GM12878 (cell line): ENCODE measurements at regions not wholly inside any gene's neighbourhood (a gene's known extent, or its start where the extent isn't known, plus 50 kb on each side); places are given as distances from the start of the nearest gene placed in this dataset.

Source experiments
- ATAC-seq: fragments of 200-7000 bp; cut with Tn5 transposase; 3 replicates; pipeline ENCODE4 v1.9.1; 2020; ENCODE audit warnings: mild to moderate bottlenecking, moderate library complexity
- BruUV-seq: library from RNA; stranded (reverse); fragments of 400-500 nt; replicated peaks from 2 replicates; lab custom pipeline; 2021; lab: Mats Ljungman, UMichigan
- CTCF ChIA-PET: fragments of 300-600 bp; sonication (Branson Sonifier 250); formaldehyde crosslinking; extraction: SDS; loops from one replicate; lab custom pipeline; 2021; ENCODE audit warnings: inconsistent platforms; lab: Yijun Ruan, JAX
- POLR2A ChIA-PET: fragments of 350-600 bp; formaldehyde crosslinking; extraction: SDS; loops from one replicate; lab custom pipeline; 2021; ENCODE audit warnings: inconsistent platforms; lab: Charles Lee
- RAD21 ChIA-PET: fragments of 300-600 bp; sonication (Branson Sonifier 250); formaldehyde crosslinking; loops from one replicate; lab custom pipeline; 2023; ENCODE audit warnings: antibody characterized with exemption; ENCODE audit not compliant: unreplicated experiment; lab: Charles Lee
- SMC1A ChIA-PET: fragments of 300-600 bp; sonication (Branson Sonifier 250); formaldehyde crosslinking; loops from one replicate; lab custom pipeline; 2023; ENCODE audit not compliant: unreplicated experiment, uncharacterized antibody; lab: Charles Lee
- DNase-seq: peaks from one replicate; pipeline ENCODE4 v3.0.0-alpha.2; 2011; ENCODE audit warnings: low read depth, low spot score
- FAIRE-seq: peaks from 3 replicates; lab custom pipeline; 2011; peaks lifted over from hg19 to GRCh38; lab: Jason Lieb, UNC
- H2AFZ ChIP-seq: 2 replicates; pipeline ENCODE4 v1.6.0; 2011; ENCODE audit warnings: low read depth, low read length, control low read depth; ENCODE audit not compliant: control insufficient read depth
- H3K27ac ChIP-seq: 2 replicates; pipeline ENCODE4 v1.5.1; 2011; ENCODE audit warnings: control low read depth; ENCODE audit not compliant: control insufficient read depth, insufficient read depth
- H3K27me3 ChIP-seq, 2 experiments: replicated peaks in 1 of 2; 2 replicates each; pipeline versions ENCODE4 v1.6.0 to v1.6.1; 2011; ENCODE audit warnings: low read length in 1 of 2; ENCODE audit not compliant: control insufficient read depth in 2 of 2, insufficient read depth in 2 of 2
- H3K36me3 ChIP-seq, 2 experiments: 2 replicates each; pipeline ENCODE4 v1.5.1; 2011; ENCODE audit warnings: low read length in 1 of 2; ENCODE audit not compliant: control insufficient read depth in 2 of 2, insufficient read depth in 2 of 2
- H3K4me1 ChIP-seq: 2 replicates; pipeline ENCODE4 v1.6.1; 2011; ENCODE audit warnings: mild to moderate bottlenecking, low read length, moderate library complexity, mixed read lengths; ENCODE audit not compliant: control insufficient read depth, insufficient read depth
- H3K4me2 ChIP-seq: 2 replicates; pipeline ENCODE4 v1.6.0; 2011; ENCODE audit warnings: control low read depth; ENCODE audit not compliant: control insufficient read depth, insufficient read depth
- H3K4me3 ChIP-seq: fragments of 200-600 bp; sonication (generic); 2 replicates; pipeline ENCODE4 v1.5.1; 2016
- H3K79me2 ChIP-seq: 2 replicates; pipeline ENCODE4 v1.6.0; 2011; ENCODE audit warnings: low read length; ENCODE audit not compliant: control insufficient read depth, insufficient read depth
- H3K9ac ChIP-seq: 2 replicates; pipeline ENCODE4 v1.8.0; 2011; ENCODE audit warnings: low read length, control low read depth, mixed read lengths; ENCODE audit not compliant: control insufficient read depth, insufficient read depth
- H3K9me3 ChIP-seq: replicated peaks from 3 replicates; pipeline ENCODE4 v1.5.1; 2011; ENCODE audit warnings: mild to moderate bottlenecking, low read length; ENCODE audit not compliant: control insufficient read depth, insufficient read depth
- H4K20me1 ChIP-seq: 2 replicates; pipeline ENCODE4 v1.6.0; 2011; ENCODE audit not compliant: control insufficient read depth, insufficient read depth
- ATF7 ChIP-seq: fragments of 450-650 bp; IDR thresholded peaks from 2 replicates; pipeline ENCODE4 v1.6.1; 2016; ENCODE audit warnings: low read depth, mild to moderate bottlenecking
- CEBPB ChIP-seq, 2 experiments: fragments of 150-350 bp in 1 of 2; IDR thresholded peaks; 2 replicates each; pipeline ENCODE4 v1.6.1; 2012 to 2014; ENCODE audit warnings: low read depth in 2 of 2, low read length in 2 of 2, borderline replicate concordance in 1 of 2, inconsistent platforms in 1 of 2
- EGR1 ChIP-seq, 2 experiments: IDR thresholded peaks; 1 replicate in 1 of 2; 2 replicates in 1 of 2; pipeline ENCODE4 v1.6.1; 2011 to 2012; ENCODE audit warnings: low read depth in 2 of 2, low read length in 2 of 2, borderline replicate concordance in 1 of 2, mild to moderate bottlenecking in 1 of 2, moderate library complexity in 1 of 2
- ETV6 ChIP-seq, 2 experiments: fragments of 450-650 bp in 1 of 2; IDR thresholded peaks in 1 of 2; conservative IDR thresholded peaks in 1 of 2; 2 replicates each; pipeline ENCODE4 v1.6.1; 2014; ENCODE audit warnings: antibody characterized with exemption in 1 of 2, borderline replicate concordance in 1 of 2, low read depth in 1 of 2, mild to moderate bottlenecking in 1 of 2, moderate library complexity in 1 of 2
- IKZF1 ChIP-seq: fragments of 450-650 bp; conservative IDR thresholded peaks from 2 replicates; pipeline ENCODE4 v1.6.1; 2017; ENCODE audit warnings: antibody characterized with exemption, mild to moderate bottlenecking
- LARP7 ChIP-seq: fragments of 450-650 bp; IDR thresholded peaks from 2 replicates; pipeline ENCODE4 v1.6.1; 2017; ENCODE audit warnings: mild to moderate bottlenecking
- MEF2A ChIP-seq: IDR thresholded peaks from 2 replicates; pipeline ENCODE4 v1.6.1; 2011; ENCODE audit warnings: low read depth, mild to moderate bottlenecking, low read length, moderate library complexity; ENCODE audit not compliant: insufficient read depth
- NFYB ChIP-seq: IDR thresholded peaks from 2 replicates; pipeline ENCODE4 v1.6.1; 2011; ENCODE audit warnings: low read depth, mild to moderate bottlenecking, low read length, improper control_type of control experiment, moderate library complexity; ENCODE audit not compliant: insufficient read depth
- NR2F1 ChIP-seq: fragments of 450-650 bp; conservative IDR thresholded peaks from 2 replicates; pipeline ENCODE4 v1.6.1; 2017; ENCODE audit warnings: mild to moderate bottlenecking
- NRF1 ChIP-seq: conservative IDR thresholded peaks from 2 replicates; pipeline ENCODE4 v1.6.1; 2011; ENCODE audit warnings: mild to moderate bottlenecking, low read depth, low read length, improper control_type of control experiment
- RAD21 ChIP-seq: IDR thresholded peaks from 2 replicates; pipeline ENCODE4 v1.6.1; 2011; ENCODE audit warnings: mild to moderate bottlenecking, low read depth, low read length, moderate library complexity; ENCODE audit not compliant: insufficient read depth
- RBBP5 ChIP-seq: fragments of 200-600 bp; sonication (generic); conservative IDR thresholded peaks from 2 replicates; pipeline ENCODE4 v1.6.1; 2016
- SIN3A ChIP-seq: IDR thresholded peaks from 2 replicates; pipeline ENCODE4 v1.6.1; 2012; ENCODE audit warnings: low read depth, low read length, improper control_type of control experiment
- SMC3 ChIP-seq: IDR thresholded peaks from 2 replicates; pipeline ENCODE4 v1.6.1; 2011; ENCODE audit warnings: low read length, improper control_type of control experiment, borderline replicate concordance
- USF1 ChIP-seq: IDR thresholded peaks from 2 replicates; pipeline ENCODE4 v1.6.1; 2011; ENCODE audit warnings: borderline replicate concordance, low read depth, mild to moderate bottlenecking, moderate library complexity, mixed read lengths, low read length; ENCODE audit not compliant: insufficient read depth; ENCODE audit errors: extremely low read length
- WRNIP1 ChIP-seq: IDR thresholded peaks from 2 replicates; pipeline ENCODE4 v1.6.1; 2011; ENCODE audit warnings: low read depth, low read length, improper control_type of control experiment, borderline replicate concordance
- ZNF24 ChIP-seq: fragments of 450-650 bp; IDR thresholded peaks from 2 replicates; pipeline ENCODE4 v1.6.1; 2017; ENCODE audit warnings: antibody characterized with exemption, mild to moderate bottlenecking
- in situ Hi-C: fragments of 300-500 bp; cut with MboI; formaldehyde crosslinking; loops from 9 replicates; pipeline ENCODE4 v1.14.3; 2018; ENCODE audit warnings: mixed read lengths
- intact Hi-C: fragments of 100-400 bp; cut with micrococcal nuclease; formaldehyde crosslinking; loops from one replicate; pipeline ENCODE4 v1.14.2; 2022; ENCODE audit not compliant: unreplicated experiment

GRCh38 chr11:90874986-90875385 is 652.1 kb upstream of the CHORDC1 start (continued):
- TF ChIP-seq LARP7 = no peak
- no peak for TF ChIP-seq SIN3A
- TF ChIP-seq RBBP5 = no peak

DNA sequence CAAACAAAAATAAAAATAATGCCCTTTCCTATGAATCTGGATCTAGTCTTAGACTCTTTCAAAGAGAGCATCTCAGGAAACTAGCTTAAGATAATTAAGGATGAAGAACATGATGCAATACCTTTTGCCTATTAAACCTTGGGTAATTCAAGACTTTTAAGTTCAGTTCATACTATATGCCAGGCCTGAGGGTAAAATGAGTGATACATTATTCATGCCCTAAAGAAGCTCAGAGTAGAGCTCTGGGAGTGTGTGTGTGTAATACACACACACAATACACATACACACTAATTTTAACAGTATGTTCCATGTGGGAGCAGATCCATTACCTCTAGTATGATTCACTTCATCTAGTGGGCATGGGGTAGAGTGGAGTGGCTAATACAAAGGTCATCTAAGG is 651.4 kb upstream of the CHORDC1 start:
- Histone ChIP-seq H3K9ac (no peak overlapping the region), H3K9me3 (no peaks in the 10 kb centered on the region), H3K27ac (no peak overlapping the region), H2AFZ (no peak overlapping the region), H3K4me2 (no peak overlapping the region), H3K27me3 (no peaks in the 10 kb centered on the region), H3K4me1 (no peaks in the 10 kb centered on the region), H3K36me3 (no peaks in the 10 kb centered on the region), H3K4me3 (no peak overlapping the region), H3K79me2 (no peaks in the 10 kb centered on the region), H4K20me1 (no peaks in the 10 kb centered on the region)
- ChIA-PET POLR2A (no interaction called here), RAD21 (no interaction called here), SMC1A (no interaction called here), CTCF (no interaction called here)
- TF ChIP-seq CEBPB (IDR thresholded peaks at IDR 0.05; ENCODE audit: borderline replicate concordance in 1 of 2, low read depth in 2 of 2, low read length in 2 of 2) (no peak), SMC3 (no peak), EGR1 (IDR thresholded peaks at IDR 0.05; ENCODE audit: borderline replicate concordance in 1 of 2, low read depth in 2 of 2, low read length in 2 of 2) (no peak), RAD21 (no peak), SIN3A (no peak)
- FAIRE-seq (no peak), ATAC-seq (no peak), DNase-seq (no peak)
- no TSS peak for BruUV-seq
- intact Hi-C loops (no loop called here), in situ Hi-C loops (no loop called here)

GRCh38 chr11:90867416-90867815 is 644.6 kb upstream of the CHORDC1 start:
- no peak for FAIRE-seq
- H3K27ac ChIP-seq = no peak overlapping the region
- no peak overlapping the region for H3K4me3 ChIP-seq
- RAD21 ChIA-PET = no interaction called here
- no peak overlapping the region for H2AFZ ChIP-seq
- no peak for DNase-seq
- in situ Hi-C loops (no loop called here), intact Hi-C loops (no loop called here)
- CTCF ChIA-PET = no interaction called here
- SMC1A ChIA-PET = no interaction called here
- H3K4me1 ChIP-seq = no peaks in the 10 kb centered on the region
- ATAC-seq = no peak
- POLR2A ChIA-PET = no interaction called here
- no peaks in the 10 kb centered on the region for H3K27me3 ChIP-seq
- H3K9me3 ChIP-seq = no peaks in the 10 kb centered on the region
- H3K4me2 ChIP-seq = no peak overlapping the region
- no peaks in the 10 kb centered on the region for H4K20me1 ChIP-seq
- no peak overlapping the region for H3K9ac ChIP-seq
- H3K79me2 ChIP-seq = no peaks in the 10 kb centered on the region
- no peaks in the 10 kb centered on the region for H3K36me3 ChIP-seq
- no TSS peak for BruUV-seq
- no peak for TF ChIP-seq MEF2A
- no peak for TF ChIP-seq ZNF24
- TF ChIP-seq ETV6 (conservative IDR thresholded peaks at IDR 0.05 in 1 of 2, IDR thresholded peaks at IDR 0.05 in 1 of 2; ENCODE audit: borderline replicate concordance in 1 of 2, low read depth in 1 of 2) = no peak
- no peak for TF ChIP-seq USF1
- TF ChIP-seq WRNIP1 = no peak
- TF ChIP-seq ATF7 = no peak
- no peak for TF ChIP-seq IKZF1
- no peak for TF ChIP-seq NR2F1
- no peak for TF ChIP-seq NFYB
- TF ChIP-seq NRF1 = no peak
